ENCODE measurements at regions not wholly inside any gene's neighbourhood (a gene's known extent, or its start where the extent isn't known, plus 50 kb on each side); places are given as distances from the start of the nearest gene placed in this dataset.

DNA sequence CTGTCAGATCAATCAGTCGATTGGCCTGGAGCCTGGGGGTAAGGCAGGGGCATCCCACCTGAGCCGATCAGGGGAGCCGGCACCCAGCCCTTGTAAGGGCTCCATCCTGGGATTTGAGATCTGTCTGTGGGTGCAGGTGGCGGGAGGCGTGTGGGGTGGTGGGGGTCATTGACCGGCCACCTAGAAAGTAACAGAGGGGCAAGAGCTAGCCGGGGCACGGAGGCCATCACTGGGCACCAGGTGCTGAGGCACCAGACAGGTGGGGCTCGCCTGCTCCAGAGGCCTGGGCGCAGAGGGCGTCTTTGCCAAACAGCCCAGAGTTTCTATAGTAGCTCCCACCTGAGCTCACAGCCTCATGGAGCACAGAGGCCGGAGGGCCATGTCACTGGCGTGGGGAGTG lies 55.5 kb upstream of the ADGRA1 start:
- H3K4me1 ChIP-seq = no peaks in the 10 kb centered on the region
- ATAC-seq (peak in 1 of 4 donors; percentile 28), DNase-seq (no peak)
- TF ChIP-seq, protein P1, sequence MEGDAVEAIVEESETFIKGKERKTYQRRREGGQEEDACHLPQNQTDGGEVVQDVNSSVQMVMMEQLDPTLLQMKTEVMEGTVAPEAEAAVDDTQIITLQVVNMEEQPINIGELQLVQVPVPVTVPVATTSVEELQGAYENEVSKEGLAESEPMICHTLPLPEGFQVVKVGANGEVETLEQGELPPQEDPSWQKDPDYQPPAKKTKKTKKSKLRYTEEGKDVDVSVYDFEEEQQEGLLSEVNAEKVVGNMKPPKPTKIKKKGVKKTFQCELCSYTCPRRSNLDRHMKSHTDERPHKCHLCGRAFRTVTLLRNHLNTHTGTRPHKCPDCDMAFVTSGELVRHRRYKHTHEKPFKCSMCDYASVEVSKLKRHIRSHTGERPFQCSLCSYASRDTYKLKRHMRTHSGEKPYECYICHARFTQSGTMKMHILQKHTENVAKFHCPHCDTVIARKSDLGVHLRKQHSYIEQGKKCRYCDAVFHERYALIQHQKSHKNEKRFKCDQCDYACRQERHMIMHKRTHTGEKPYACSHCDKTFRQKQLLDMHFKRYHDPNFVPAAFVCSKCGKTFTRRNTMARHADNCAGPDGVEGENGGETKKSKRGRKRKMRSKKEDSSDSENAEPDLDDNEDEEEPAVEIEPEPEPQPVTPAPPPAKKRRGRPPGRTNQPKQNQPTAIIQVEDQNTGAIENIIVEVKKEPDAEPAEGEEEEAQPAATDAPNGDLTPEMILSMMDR (IDR thresholded peaks at IDR 0.05) = no peak
- H3K4me3 ChIP-seq = no peak overlapping the region
- no peaks in the 10 kb centered on the region for H3K9me3 ChIP-seq
- no peak overlapping the region for H3K27ac ChIP-seq
- intact Hi-C loops (cut with DNase I) = no loop called here
- 94 to 98% (median 98%) methylated on average over 13 of the region's 13 CpGs for WGBS, 3 donors
- H3K36me3 ChIP-seq (ENCODE audit: insufficient read depth in 1 of 2, low read depth in 1 of 2) = no peaks in the 10 kb centered on the region
- H3K27me3 ChIP-seq (ENCODE audit: insufficient read depth in 3 of 3, low read length in 2 of 3) = peaks cover 0 to 44% (median 19%) of the 10 kb centered on the region in 3 donors

GRCh38 chr10:133031541-133032125 lies 56.1 kb upstream of the ADGRA1 start:
- TF ChIP-seq, protein P1 (IDR thresholded peaks at IDR 0.05) = no peak
- Histone ChIP-seq H3K27me3 (ENCODE audit: insufficient read depth in 3 of 3, low read length in 2 of 3) (peaks cover 0 to 42% (median 19%) of the 10 kb centered on the region in 3 donors), H3K36me3 (ENCODE audit: insufficient read depth in 1 of 2, low read depth in 1 of 2) (no peaks in the 10 kb centered on the region), H3K27ac (no peak overlapping the region), H3K9me3 (no peaks in the 10 kb centered on the region), H3K4me3 (no peak overlapping the region), H3K4me1 (no peaks in the 10 kb centered on the region)
- WGBS, 3 donors = 62 to 67% (median 67%) methylated on average over 16 to 19 of the region's 19 CpGs
- ATAC-seq (no peak), DNase-seq (no peak)
- intact Hi-C loops (cut with DNase I) = no loop called here

DNA sequence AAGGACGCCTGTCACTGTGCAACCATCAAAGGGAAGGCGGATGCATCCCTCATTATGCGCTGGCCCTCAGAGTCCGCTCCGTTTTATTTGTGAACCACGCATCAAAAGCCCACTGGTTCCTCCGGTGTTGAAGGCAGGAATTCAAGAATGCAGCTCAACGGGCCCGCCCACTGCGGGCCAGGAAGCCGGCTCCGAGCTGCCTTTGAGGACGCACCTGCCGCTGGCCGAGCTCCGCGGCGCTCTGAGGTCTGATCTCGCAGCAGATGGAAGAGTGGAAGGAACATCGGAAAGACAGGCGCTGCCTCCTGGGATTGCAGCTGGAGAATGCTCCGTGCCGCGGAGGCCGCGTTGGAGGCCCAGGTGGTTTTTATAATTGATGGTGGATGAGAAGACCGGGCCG lies 56.9 kb upstream of the ADGRA1 start:
- no peaks in the 10 kb centered on the region for H3K4me1 ChIP-seq
- H3K27me3 ChIP-seq (ENCODE audit: insufficient read depth in 3 of 3, low read length in 2 of 3) = peaks cover 0 to 41% (median 22%) of the 10 kb centered on the region in 3 donors
- intact Hi-C loops (cut with DNase I) = no loop called here
- WGBS, 3 donors = 33 to 35% (median 34%) methylated on average over 28 of the region's 28 CpGs
- DNase-seq (no peak), ATAC-seq (no peak)
- H3K9me3 ChIP-seq = no peaks in the 10 kb centered on the region
- H3K27ac ChIP-seq = no peak overlapping the region
- H3K4me3 ChIP-seq = no peak overlapping the region
- TF ChIP-seq, protein P1 (IDR thresholded peaks at IDR 0.05) = no peak
- no peaks in the 10 kb centered on the region for H3K36me3 ChIP-seq (ENCODE audit: insufficient read depth in 1 of 2, low read depth in 1 of 2)

GRCh38 chr10:133030126-133030525 lies 57.6 kb upstream of the ADGRA1 start:
- no peaks in the 10 kb centered on the region for H3K4me1 ChIP-seq
- H3K27me3 ChIP-seq (ENCODE audit: insufficient read depth in 3 of 3, low read length in 2 of 3) = peaks cover 0 to 47% (median 20%) of the 10 kb centered on the region in 3 donors
- 80 to 82% (median 81%) methylated on average over 21 to 23 of the region's 23 CpGs for WGBS, 3 donors
- no peak overlapping the region for H3K27ac ChIP-seq
- TF ChIP-seq, protein P1 (IDR thresholded peaks at IDR 0.05) = no peak
- no peak for ATAC-seq
- H3K9me3 ChIP-seq = no peaks in the 10 kb centered on the region
- DNase-seq = no peak
- no peaks in the 10 kb centered on the region for H3K36me3 ChIP-seq (ENCODE audit: insufficient read depth in 1 of 2, low read depth in 1 of 2)
- intact Hi-C loops (cut with DNase I) = no loop called here
- no peak overlapping the region for H3K4me3 ChIP-seq

DNA sequence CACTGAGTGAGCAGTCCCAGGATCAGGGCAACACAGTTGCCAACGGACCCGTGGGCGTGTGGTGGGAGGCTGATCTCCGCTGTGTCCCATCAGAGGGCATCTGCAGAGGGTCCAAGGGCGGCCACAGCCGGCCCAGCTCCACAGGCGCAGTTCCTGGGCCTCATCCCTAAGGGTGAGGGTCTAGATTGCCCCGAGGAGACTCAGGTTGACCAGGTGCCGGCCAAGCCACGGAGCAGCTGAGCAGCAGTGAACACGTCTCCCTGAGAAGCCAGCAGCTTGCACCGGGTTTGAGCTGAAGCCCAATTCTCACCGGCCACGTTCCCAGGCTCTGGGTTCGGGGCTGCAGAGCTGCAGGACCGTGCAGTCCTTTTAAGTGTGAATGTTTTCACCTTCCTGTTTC lies 58.8 kb upstream of the ADGRA1 start:
- Histone ChIP-seq H3K27me3 (ENCODE audit: insufficient read depth in 3 of 3, low read length in 2 of 3) (peaks cover 0 to 47% (median 20%) of the 10 kb centered on the region in 3 donors), H3K27ac (no peak overlapping the region), H3K4me3 (no peak overlapping the region), H3K9me3 (no peaks in the 10 kb centered on the region), H3K4me1 (no peaks in the 10 kb centered on the region), H3K36me3 (ENCODE audit: insufficient read depth in 1 of 2, low read depth in 1 of 2) (no peaks in the 10 kb centered on the region)
- TF ChIP-seq, protein P1 (IDR thresholded peaks at IDR 0.05) = no peak
- intact Hi-C loops (cut with DNase I) = loop anchor here in 1 of 2 donors (5.0 kb wide), 1 partner anchor 78 kb away; no protein-coding TSS in a partner anchor
- ATAC-seq = no peak
- no peak for DNase-seq
- 83 to 86% (median 84%) methylated on average over 16 of the region's 16 CpGs for WGBS, 3 donors
